K562 (cell line): ENCODE measurements at regions not wholly inside any gene's neighbourhood (a gene's known extent, or its start where the extent isn't known, plus 50 kb on each side); places are given as distances from the start of the nearest gene placed in this dataset.

Source experiments
- CC2D1A ChIP-seq: fragments of 450-650 bp; IDR thresholded peaks from 2 replicates; pipeline ENCODE4 v1.6.1; 2017; ENCODE audit warnings: mild to moderate bottlenecking
- CREB3L1 ChIP-seq: fragments of 450-650 bp; IDR thresholded peaks from 2 replicates; pipeline ENCODE4 v1.6.1; 2014; ENCODE audit warnings: low read depth, mild to moderate bottlenecking, moderate library complexity, borderline replicate concordance
- CTBP1 ChIP-seq: fragments of 450-650 bp; IDR thresholded peaks from 2 replicates; pipeline ENCODE4 v1.6.1; 2016; ENCODE audit warnings: borderline replicate concordance
- HIVEP1 ChIP-seq: fragments of 250-450 bp; sonication (Bioruptor Pico); IDR thresholded peaks from 2 replicates; pipeline ENCODE4 v1.4.0; 2020; ENCODE audit warnings: mild to moderate bottlenecking
- HNRNPH1 ChIP-seq: fragments of 200-400 bp; formaldehyde crosslinking; optimal IDR thresholded peaks from 2 replicates; pipeline ENCODE3; 2017; ENCODE audit warnings: low read depth, mild to moderate bottlenecking, low read length, moderate library complexity
- MTA3 ChIP-seq: fragments of 450-650 bp; formaldehyde crosslinking; IDR thresholded peaks from 2 replicates; pipeline ENCODE4 v1.6.1; 2017; ENCODE audit warnings: mild to moderate bottlenecking, borderline replicate concordance
- NR2C2 ChIP-seq, 2 experiments: fragments of 200-800 bp in 1 of 2; sonication (Bioruptor generic) in 1 of 2; sonication (generic) in 1 of 2; formaldehyde crosslinking in 1 of 2; IDR thresholded peaks; 2 replicates each; pipeline versions ENCODE4 v1.6.1 to v1.8.0; 2016 to 2022; ENCODE audit warnings: mild to moderate bottlenecking in 1 of 2, missing compliant biosample characterization in 1 of 2, missing genetic modification characterization in 1 of 2, missing genetic modification reagents in 1 of 2
- NR4A1 ChIP-seq, 2 experiments: fragments of 250-450 bp in 1 of 2; fragments of 450-650 bp in 1 of 2; sonication (Bioruptor Pico) in 1 of 2; IDR thresholded peaks; 2 replicates each; pipeline versions ENCODE4 v1.4.0 to v1.6.1; 2016 to 2020; ENCODE audit warnings: mild to moderate bottlenecking in 2 of 2, missing compliant biosample characterization in 1 of 2, missing genetic modification characterization in 1 of 2, moderate library complexity in 1 of 2
- RNF2 ChIP-seq: sonication (generic); IDR thresholded peaks from 2 replicates; pipeline ENCODE4 v1.6.1; 2016
- SNRNP70 ChIP-seq: fragments of 200-400 bp; formaldehyde crosslinking; optimal IDR thresholded peaks from 2 replicates; pipeline ENCODE3; 2017; ENCODE audit warnings: low read depth, low read length
- TEAD4 ChIP-seq, 2 experiments: sonication (generic) in 1 of 2; formaldehyde crosslinking in 1 of 2; IDR thresholded peaks; 2 replicates each; pipeline versions ENCODE4 v1.6.1 to v1.8.0; 2012 to 2022; ENCODE audit warnings: borderline replicate concordance in 1 of 2, inconsistent platforms in 1 of 2, low read length in 1 of 2, mild to moderate bottlenecking in 1 of 2, missing genetic modification reagents in 1 of 2
- XRCC5 ChIP-seq: fragments of 200-400 bp; formaldehyde crosslinking; IDR thresholded peaks from 2 replicates; pipeline ENCODE4 v1.6.1; 2017; ENCODE audit warnings: low read depth, mild to moderate bottlenecking, low read length
- ZNF655 ChIP-seq: fragments of 250-450 bp; sonication (Bioruptor Pico); IDR thresholded peaks from 2 replicates; pipeline ENCODE4 v1.5.0; 2021
- ZNF766 ChIP-seq: fragments of 200-800 bp; sonication (Bioruptor generic); conservative IDR thresholded peaks from 2 replicates; pipeline ENCODE4 v1.6.1; 2016; ENCODE audit warnings: missing genetic modification characterization, missing compliant biosample characterization
- ZNF77 ChIP-seq: fragments of 250-450 bp; sonication (Bioruptor Pico); IDR thresholded peaks from 2 replicates; pipeline ENCODE4 v1.5.0; 2020
- TF ChIP-seq, protein P1 (sequence below), 2 experiments: fragments of 200-800 bp in 1 of 2; sonication (Bioruptor generic) in 1 of 2; sonication (generic) in 1 of 2; formaldehyde crosslinking in 1 of 2; IDR thresholded peaks in 1 of 2; conservative IDR thresholded peaks in 1 of 2; 2 replicates each; pipeline versions ENCODE4 v1.5.0 to v1.6.1; 2016 to 2020; ENCODE audit warnings: missing compliant biosample characterization in 1 of 2, missing genetic modification characterization in 1 of 2, missing genetic modification reagents in 1 of 2
- TF ChIP-seq, protein P2 (sequence below): sonication (generic); formaldehyde crosslinking; IDR thresholded peaks from 2 replicates; pipeline ENCODE4 v1.8.0; 2022; ENCODE audit warnings: mild to moderate bottlenecking, missing genetic modification reagents
- TF ChIP-seq, protein P3 (sequence below): fragments of 250-450 bp; sonication (Bioruptor Pico); IDR thresholded peaks from 2 replicates; pipeline ENCODE4 v1.4.0; 2020; ENCODE audit warnings: mild to moderate bottlenecking, moderate library complexity

- TF ChIP-seq, protein P1, sequence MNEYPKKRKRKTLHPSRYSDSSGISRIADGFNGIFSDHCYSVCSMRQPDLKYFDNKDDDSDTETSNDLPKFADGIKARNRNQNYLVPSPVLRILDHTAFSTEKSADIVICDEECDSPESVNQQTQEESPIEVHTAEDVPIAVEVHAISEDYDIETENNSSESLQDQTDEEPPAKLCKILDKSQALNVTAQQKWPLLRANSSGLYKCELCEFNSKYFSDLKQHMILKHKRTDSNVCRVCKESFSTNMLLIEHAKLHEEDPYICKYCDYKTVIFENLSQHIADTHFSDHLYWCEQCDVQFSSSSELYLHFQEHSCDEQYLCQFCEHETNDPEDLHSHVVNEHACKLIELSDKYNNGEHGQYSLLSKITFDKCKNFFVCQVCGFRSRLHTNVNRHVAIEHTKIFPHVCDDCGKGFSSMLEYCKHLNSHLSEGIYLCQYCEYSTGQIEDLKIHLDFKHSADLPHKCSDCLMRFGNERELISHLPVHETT (CRISPR knock-in tag; conservative IDR thresholded peaks at IDR 0.05 in 1 of 2, IDR thresholded peaks at IDR 0.05 in 1 of 2): 0 out of 4 replicates have a peak, but pooled peaks of 1 of the 2 experiments have one; percentile 27
- TF ChIP-seq RNF2 (no peak), CTBP1 (peak; percentile 23; the same call in 1 of the 2 replicates), ZNF766 (CRISPR knock-in tag) (peak; percentile 57; the same call in 1 of the 2 replicates), SNRNP70 (no peak), TEAD4 (IDR thresholded peaks at IDR 0.05; ENCODE audit: low read length) (peak; percentile 91), TEAD4 (CRISPR knock-in tag; IDR thresholded peaks at IDR 0.05; ENCODE audit: borderline replicate concordance) (no peak), CC2D1A (peak; percentile 29; the same call in 1 of the 2 replicates), ZNF77 (CRISPR knock-in tag) (no peak), NR2C2 (CRISPR knock-in tag; IDR thresholded peaks at IDR 0.05) (no peak), NR2C2 (tag; IDR thresholded peaks at IDR 0.05) (peak; percentile 86), ZNF655 (CRISPR knock-in tag) (no peak), MTA3 (no peak), XRCC5 (no peak), HNRNPH1 (no peak), HIVEP1 (CRISPR knock-in tag) (no peak), NR4A1 (CRISPR knock-in tag; IDR thresholded peaks at IDR 0.05) (no peak), NR4A1 (tag; IDR thresholded peaks at IDR 0.05) (peak; percentile 60; the same call in 1 of the 2 replicates), CREB3L1 (no peak)
- TF ChIP-seq, protein P2, sequence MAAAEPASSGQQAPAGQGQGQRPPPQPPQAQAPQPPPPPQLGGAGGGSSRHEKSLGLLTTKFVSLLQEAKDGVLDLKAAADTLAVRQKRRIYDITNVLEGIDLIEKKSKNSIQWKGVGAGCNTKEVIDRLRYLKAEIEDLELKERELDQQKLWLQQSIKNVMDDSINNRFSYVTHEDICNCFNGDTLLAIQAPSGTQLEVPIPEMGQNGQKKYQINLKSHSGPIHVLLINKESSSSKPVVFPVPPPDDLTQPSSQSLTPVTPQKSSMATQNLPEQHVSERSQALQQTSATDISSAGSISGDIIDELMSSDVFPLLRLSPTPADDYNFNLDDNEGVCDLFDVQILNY (CRISPR knock-in tag): no peak
- TF ChIP-seq, protein P3, sequence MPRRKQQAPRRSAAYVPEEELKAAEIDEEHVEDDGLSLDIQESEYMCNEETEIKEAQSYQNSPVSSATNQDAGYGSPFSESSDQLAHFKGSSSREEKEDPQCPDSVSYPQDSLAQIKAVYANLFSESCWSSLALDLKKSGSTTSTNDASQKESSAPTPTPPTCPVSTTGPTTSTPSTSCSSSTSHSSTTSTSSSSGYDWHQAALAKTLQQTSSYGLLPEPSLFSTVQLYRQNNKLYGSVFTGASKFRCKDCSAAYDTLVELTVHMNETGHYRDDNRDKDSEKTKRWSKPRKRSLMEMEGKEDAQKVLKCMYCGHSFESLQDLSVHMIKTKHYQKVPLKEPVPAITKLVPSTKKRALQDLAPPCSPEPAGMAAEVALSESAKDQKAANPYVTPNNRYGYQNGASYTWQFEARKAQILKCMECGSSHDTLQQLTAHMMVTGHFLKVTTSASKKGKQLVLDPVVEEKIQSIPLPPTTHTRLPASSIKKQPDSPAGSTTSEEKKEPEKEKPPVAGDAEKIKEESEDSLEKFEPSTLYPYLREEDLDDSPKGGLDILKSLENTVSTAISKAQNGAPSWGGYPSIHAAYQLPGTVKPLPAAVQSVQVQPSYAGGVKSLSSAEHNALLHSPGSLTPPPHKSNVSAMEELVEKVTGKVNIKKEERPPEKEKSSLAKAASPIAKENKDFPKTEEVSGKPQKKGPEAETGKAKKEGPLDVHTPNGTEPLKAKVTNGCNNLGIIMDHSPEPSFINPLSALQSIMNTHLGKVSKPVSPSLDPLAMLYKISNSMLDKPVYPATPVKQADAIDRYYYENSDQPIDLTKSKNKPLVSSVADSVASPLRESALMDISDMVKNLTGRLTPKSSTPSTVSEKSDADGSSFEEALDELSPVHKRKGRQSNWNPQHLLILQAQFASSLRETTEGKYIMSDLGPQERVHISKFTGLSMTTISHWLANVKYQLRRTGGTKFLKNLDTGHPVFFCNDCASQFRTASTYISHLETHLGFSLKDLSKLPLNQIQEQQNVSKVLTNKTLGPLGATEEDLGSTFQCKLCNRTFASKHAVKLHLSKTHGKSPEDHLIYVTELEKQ (CRISPR knock-in tag): no peak
These were observed 99.6 kb upstream of the INTU start (continued) for GRCh38 chr4:127533028-127533700.
